OCI-LY7 (cell line): ENCODE measurements at regions not wholly inside any gene's neighbourhood (a gene's known extent, or its start where the extent isn't known, plus 50 kb on each side); places are given as distances from the start of the nearest gene placed in this dataset.
"Not testable (repeated sequence)": the region's sequence is repeated elsewhere in the genome, so short reads cannot be mapped to it uniquely, and the experiment has no call there.

Experiments
- BruUV-seq: library from RNA; stranded (reverse); fragments of 400-500 nt; replicated peaks from 2 replicates; lab custom pipeline; 2021; lab: Mats Ljungman, UMichigan
- CTCF ChIA-PET: fragments of 300-600 bp; sonication (Branson Sonifier 250); formaldehyde crosslinking; loops from one replicate; lab custom pipeline; 2022; ENCODE audit warnings: antibody characterized with exemption; ENCODE audit not compliant: unreplicated experiment; lab: Charles Lee
- POLR2A ChIA-PET: fragments of 300-600 bp; sonication (Branson Sonifier 250); formaldehyde crosslinking; loops from one replicate; lab custom pipeline; 2022; ENCODE audit warnings: antibody characterized with exemption; lab: Charles Lee
- DNase-seq: peaks from one replicate; pipeline ENCODE4 v3.0.0-alpha.2; 2015; ENCODE audit warnings: low spot score
- H2AFZ ChIP-seq: fragments of 200-600 bp; sonication (generic), shearing (Covaris generic); 2 replicates; pipeline ENCODE4 v1.6.1; 2014; ENCODE audit warnings: mild to moderate bottlenecking, antibody characterized with exemption, low read length, moderate library complexity
- H3K27ac ChIP-seq: fragments of 200-600 bp; sonication (generic); 2 replicates; pipeline ENCODE4 v1.5.1; 2014; ENCODE audit warnings: mixed run types, low read depth, mild to moderate bottlenecking, moderate library complexity, low read length, inconsistent platforms; ENCODE audit not compliant: poor library complexity, severe bottlenecking
- H3K36me3 ChIP-seq: fragments of 200-600 bp; sonication (generic); 2 replicates; pipeline ENCODE4 v1.6.1; 2014; ENCODE audit warnings: mild to moderate bottlenecking, antibody characterized with exemption, low read length, moderate library complexity, mixed read lengths; ENCODE audit not compliant: insufficient read depth
- H3K4me1 ChIP-seq: fragments of 200-600 bp; sonication (generic); 2 replicates; pipeline ENCODE4 v1.5.1; 2014; ENCODE audit warnings: mild to moderate bottlenecking, low read length; ENCODE audit not compliant: insufficient read depth, poor library complexity, severe bottlenecking
- H3K4me2 ChIP-seq: fragments of 200-600 bp; sonication (generic); 2 replicates; pipeline ENCODE4 v1.6.1; 2014; ENCODE audit warnings: mild to moderate bottlenecking, low read length
- H3K4me3 ChIP-seq: fragments of 200-600 bp; sonication (generic); 2 replicates; pipeline ENCODE4 v1.5.1; 2014; ENCODE audit warnings: mild to moderate bottlenecking, low read depth, low read length; ENCODE audit not compliant: poor library complexity, severe bottlenecking
- H3K79me2 ChIP-seq: fragments of 200-600 bp; sonication (generic); 2 replicates; pipeline ENCODE4 v1.6.1; 2016; ENCODE audit warnings: low read depth, mild to moderate bottlenecking, low read length, moderate library complexity, mixed read lengths; ENCODE audit not compliant: insufficient read depth
- H3K9me2 ChIP-seq: fragments of 200-600 bp; sonication (generic); 2 replicates; pipeline ENCODE4 v1.6.1; 2016; ENCODE audit warnings: mild to moderate bottlenecking, low read length, mixed read lengths; ENCODE audit not compliant: insufficient read depth
- H3K9me3 ChIP-seq: fragments of 200-600 bp; sonication (generic); 2 replicates; pipeline ENCODE4 v1.6.1; 2014; ENCODE audit warnings: mild to moderate bottlenecking, mixed run types, low read length, mixed read lengths
- H4K20me1 ChIP-seq: fragments of 200-600 bp; sonication (generic); 2 replicates; pipeline ENCODE4 v1.6.1; 2014; ENCODE audit warnings: mild to moderate bottlenecking, antibody characterized with exemption, low read length, moderate library complexity, mixed read lengths; ENCODE audit not compliant: insufficient read depth
- CTCF ChIP-seq: fragments of 200-600 bp; sonication (generic); conservative IDR thresholded peaks from 2 replicates; pipeline ENCODE4 v1.5.1; 2014; ENCODE audit warnings: mild to moderate bottlenecking, antibody characterized with exemption, low read length, moderate library complexity, mixed read lengths
- EZH2phosphoT487 ChIP-seq: fragments of 200-600 bp; sonication (generic); IDR thresholded peaks from 2 replicates; pipeline ENCODE4 v1.6.1; 2018; ENCODE audit warnings: low read depth, borderline replicate concordance, mild to moderate bottlenecking, mixed run types, antibody characterized with exemption, low read length, moderate library complexity, mixed read lengths
- intact Hi-C: fragments of 100-400 bp; cut with micrococcal nuclease; formaldehyde crosslinking; loops from one replicate; pipeline ENCODE4 v1.10.0; 2022; ENCODE audit not compliant: unreplicated experiment

GRCh38 chr4:81590596-81590995, 118.9 kb upstream of the RASGEF1B start:
- CTCF ChIA-PET = no interaction called here
- H3K27ac ChIP-seq = no peak overlapping the region
- H4K20me1 ChIP-seq = no peaks in the 10 kb centered on the region
- intact Hi-C loops = no loop called here
- H3K4me1 ChIP-seq = peaks cover 14% of the 10 kb centered on the region
- no peak for DNase-seq
- no peaks in the 10 kb centered on the region for H3K9me3 ChIP-seq
- no TSS peak for BruUV-seq
- POLR2A ChIA-PET = interaction anchor here (0.6 to 1.9 kb wide), 8 partner anchors 8 to 121 kb away, joined by 3 to 7 read pairs (median 3); no protein-coding TSS in a partner anchor
- no peaks in the 10 kb centered on the region for H3K36me3 ChIP-seq
- no peaks in the 10 kb centered on the region for H3K9me2 ChIP-seq
- no peak for TF ChIP-seq CTCF
- TF ChIP-seq EZH2phosphoT487 = no peak
- H3K4me3 ChIP-seq = no peak overlapping the region
- H3K79me2 ChIP-seq = no peaks in the 10 kb centered on the region
- no peak overlapping the region for H3K4me2 ChIP-seq
- H2AFZ ChIP-seq = no peak overlapping the region

DNA sequence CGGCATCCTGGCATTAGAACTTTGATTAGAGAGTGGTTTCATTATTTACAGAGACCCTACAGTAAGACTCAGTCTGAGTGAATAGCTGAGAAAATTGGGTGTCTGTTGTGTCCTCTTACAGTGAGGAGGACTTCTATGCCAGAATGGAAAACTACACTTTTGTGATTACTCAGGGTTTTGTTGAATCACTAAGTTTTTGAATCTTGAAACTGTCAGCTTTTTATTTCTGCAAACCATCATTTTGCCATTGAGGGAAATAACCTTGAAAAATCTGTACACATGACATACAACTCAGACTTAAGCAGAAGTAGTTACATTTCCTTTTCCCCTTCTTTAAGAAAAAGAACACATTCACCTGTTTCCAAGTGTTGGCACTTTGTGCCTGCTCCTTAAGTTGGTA, 117.6 kb upstream of the RASGEF1B start:
- Histone ChIP-seq H3K4me2 (no peak overlapping the region), H4K20me1 (no peaks in the 10 kb centered on the region), H3K36me3 (no peaks in the 10 kb centered on the region), H2AFZ (no peak overlapping the region), H3K9me3 (no peaks in the 10 kb centered on the region), H3K27ac (no peak overlapping the region), H3K9me2 (no peaks in the 10 kb centered on the region), H3K4me1 (peaks cover 2% of the 10 kb centered on the region), H3K4me3 (no peak overlapping the region), H3K79me2 (no peaks in the 10 kb centered on the region)
- no peak for DNase-seq
- CTCF ChIA-PET = no interaction called here
- TF ChIP-seq CTCF (no peak), EZH2phosphoT487 (no peak)
- intact Hi-C loops = no loop called here
- POLR2A ChIA-PET = interaction anchor here (0.7 to 1.2 kb wide), 4 partner anchors 9 to 26 kb away, joined by 3 to 8 read pairs (median 3); no protein-coding TSS in a partner anchor
- no TSS peak for BruUV-seq

DNA sequence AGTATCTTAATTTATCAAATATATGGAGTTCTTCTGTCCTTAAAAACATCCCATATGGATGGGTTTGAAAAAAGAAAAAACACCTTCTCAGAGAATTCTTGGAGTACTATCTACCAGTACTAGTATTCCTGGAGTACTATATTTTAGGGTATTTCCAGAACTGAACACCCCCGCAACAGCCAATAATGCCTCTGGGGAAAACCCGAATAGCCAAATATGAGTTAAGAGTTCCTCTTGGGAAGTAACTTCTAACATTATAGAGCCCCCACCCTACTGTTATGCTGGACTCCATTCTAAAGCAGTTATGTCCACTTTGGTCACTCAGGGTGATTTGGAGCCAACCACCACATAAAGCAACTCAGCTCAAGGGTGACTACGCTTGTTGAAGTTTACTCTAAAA, 115.0 kb upstream of the RASGEF1B start:
- Histone ChIP-seq H3K4me3 (no peak overlapping the region), H2AFZ (no peak overlapping the region), H4K20me1 (no peaks in the 10 kb centered on the region), H3K9me2 (no peaks in the 10 kb centered on the region), H3K4me1 (no peaks in the 10 kb centered on the region), H3K9me3 (peaks cover under 1% of the 10 kb centered on the region; the same call in 1 of the 2 replicates), H3K36me3 (no peaks in the 10 kb centered on the region), H3K4me2 (no peak overlapping the region), H3K79me2 (no peaks in the 10 kb centered on the region), H3K27ac (no peak overlapping the region)
- DNase-seq = no peak
- no peak for TF ChIP-seq EZH2phosphoT487
- no peak for TF ChIP-seq CTCF
- ChIA-PET CTCF (no interaction called here), POLR2A (interaction anchor here (0.6 to 1.3 kb wide), 5 partner anchors 13 to 82 kb away, joined by 3 to 6 read pairs (median 3); no protein-coding TSS in a partner anchor)
- no TSS peak for BruUV-seq
- intact Hi-C loops = no loop called here

DNA sequence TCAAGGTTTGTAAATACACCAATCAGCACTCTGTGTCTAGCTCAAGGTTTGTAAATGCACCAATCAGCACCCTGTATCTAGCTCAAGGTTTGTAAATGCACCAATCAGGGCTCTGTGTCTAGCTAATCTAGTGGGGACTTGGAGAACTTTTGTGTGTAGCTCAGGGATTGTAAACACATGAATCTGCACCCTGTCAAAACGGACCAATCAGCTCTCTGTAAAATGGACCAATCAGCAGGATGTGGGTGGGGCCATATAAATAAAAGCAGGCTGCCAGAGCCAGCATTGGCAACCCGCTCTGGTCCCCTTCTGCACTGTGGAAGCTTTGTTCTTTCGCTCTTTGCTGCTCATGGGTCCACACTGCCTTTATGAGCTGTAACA, 109.3 kb upstream of the RASGEF1B start:
- H3K4me1 ChIP-seq, intact Hi-C loops, H4K20me1 ChIP-seq, H3K27ac ChIP-seq, H2AFZ ChIP-seq, DNase-seq, H3K9me3 ChIP-seq, H3K79me2 ChIP-seq, BruUV-seq, H3K4me2 ChIP-seq, CTCF ChIA-PET, H3K9me2 ChIP-seq, H3K36me3 ChIP-seq, H3K4me3 ChIP-seq, POLR2A ChIA-PET: not testable (repeated sequence)
